ENCODE measurements at regions not wholly inside any gene's neighbourhood (a gene's known extent, or its start where the extent isn't known, plus 50 kb on each side); places are given as distances from the start of the nearest gene placed in this dataset.
"Not testable (repeated sequence)": the region's sequence is repeated elsewhere in the genome, so short reads cannot be mapped to it uniquely, and the experiment has no call there.

- Mint-ChIP-seq H3K27ac (ENCODE audit: unreplicated experiment) (no peak overlapping the region), H3K4me1 (ENCODE audit: unreplicated experiment) (no peaks in the 10 kb centered on the region), H3K9me3 (ENCODE audit: unreplicated experiment) (no peaks in the 10 kb centered on the region), H3K4me3 (ENCODE audit: unreplicated experiment) (no peak overlapping the region), H3K27me3 (ENCODE audit: unreplicated experiment) (no peaks in the 10 kb centered on the region), H3K36me3 (ENCODE audit: unreplicated experiment) (no peaks in the 10 kb centered on the region)
- no peak for TF ChIP-seq CTCF (IDR thresholded peaks at IDR 0.05)
- no peak for DNase-seq (ENCODE audit: extremely low spot score, unreplicated experiment)
These were observed 134.4 kb upstream of the PRDX6 start for GRCh38 chr1:173342736-173343135.

- Mint-ChIP-seq H3K4me1 (ENCODE audit: unreplicated experiment) (no peaks in the 10 kb centered on the region), H3K4me3 (ENCODE audit: unreplicated experiment) (no peak overlapping the region), H3K36me3 (ENCODE audit: unreplicated experiment) (no peaks in the 10 kb centered on the region), H3K9me3 (ENCODE audit: unreplicated experiment) (no peaks in the 10 kb centered on the region), H3K27me3 (ENCODE audit: unreplicated experiment) (no peaks in the 10 kb centered on the region), H3K27ac (ENCODE audit: unreplicated experiment) (no peak overlapping the region)
- DNase-seq (ENCODE audit: extremely low spot score, unreplicated experiment), result no peak
- no peak for TF ChIP-seq CTCF (IDR thresholded peaks at IDR 0.05)
These were observed 132.9 kb upstream of the PRDX6 start for GRCh38 chr1:173344034-173344743.

- TF ChIP-seq CTCF (IDR thresholded peaks at IDR 0.05), result no peak
- no peaks in the 10 kb centered on the region for H3K36me3 Mint-ChIP-seq (ENCODE audit: unreplicated experiment)
- peaks cover 8% of the 10 kb centered on the region for H3K9me3 Mint-ChIP-seq (ENCODE audit: unreplicated experiment)
- H3K4me1 Mint-ChIP-seq (ENCODE audit: unreplicated experiment), result no peaks in the 10 kb centered on the region
- no peak overlapping the region for H3K27ac Mint-ChIP-seq (ENCODE audit: unreplicated experiment)
- DNase-seq (ENCODE audit: extremely low spot score, unreplicated experiment), result no peak
- no peaks in the 10 kb centered on the region for H3K27me3 Mint-ChIP-seq (ENCODE audit: unreplicated experiment)
- H3K4me3 Mint-ChIP-seq (ENCODE audit: unreplicated experiment), result no peak overlapping the region
These were observed 129.8 kb upstream of the PRDX6 start for GRCh38 chr1:173347282-173347818.

- H3K27ac Mint-ChIP-seq (ENCODE audit: unreplicated experiment); H3K36me3 Mint-ChIP-seq (ENCODE audit: unreplicated experiment); H3K4me3 Mint-ChIP-seq (ENCODE audit: unreplicated experiment); DNase-seq (ENCODE audit: extremely low spot score, unreplicated experiment); H3K27me3 Mint-ChIP-seq (ENCODE audit: unreplicated experiment); H3K4me1 Mint-ChIP-seq (ENCODE audit: unreplicated experiment): not testable (repeated sequence)
- H3K9me3 Mint-ChIP-seq (ENCODE audit: unreplicated experiment), result peaks cover 17% of the 10 kb centered on the region
These were observed 124.5 kb upstream of the PRDX6 start for GRCh38 chr1:173352635-173353034.

GRCh38 chr1:173353350-173353749, 123.8 kb upstream of the PRDX6 start:
- TF ChIP-seq CTCF (IDR thresholded peaks at IDR 0.05), result no peak
- DNase-seq (ENCODE audit: extremely low spot score, unreplicated experiment), result peak; percentile 5
- H3K36me3 Mint-ChIP-seq (ENCODE audit: unreplicated experiment), result no peaks in the 10 kb centered on the region
- H3K27me3 Mint-ChIP-seq (ENCODE audit: unreplicated experiment), result peaks cover 3% of the 10 kb centered on the region
- H3K9me3 Mint-ChIP-seq (ENCODE audit: unreplicated experiment), result peaks cover 17% of the 10 kb centered on the region
- no peaks in the 10 kb centered on the region for H3K4me1 Mint-ChIP-seq (ENCODE audit: unreplicated experiment)
- no peak overlapping the region for H3K4me3 Mint-ChIP-seq (ENCODE audit: unreplicated experiment)
- H3K27ac Mint-ChIP-seq (ENCODE audit: unreplicated experiment), result no peak overlapping the region
